ENCODE measurements at regions not wholly inside any gene's neighbourhood (a gene's known extent, or its start where the extent isn't known, plus 50 kb on each side); places are given as distances from the start of the nearest gene placed in this dataset.

DNA sequence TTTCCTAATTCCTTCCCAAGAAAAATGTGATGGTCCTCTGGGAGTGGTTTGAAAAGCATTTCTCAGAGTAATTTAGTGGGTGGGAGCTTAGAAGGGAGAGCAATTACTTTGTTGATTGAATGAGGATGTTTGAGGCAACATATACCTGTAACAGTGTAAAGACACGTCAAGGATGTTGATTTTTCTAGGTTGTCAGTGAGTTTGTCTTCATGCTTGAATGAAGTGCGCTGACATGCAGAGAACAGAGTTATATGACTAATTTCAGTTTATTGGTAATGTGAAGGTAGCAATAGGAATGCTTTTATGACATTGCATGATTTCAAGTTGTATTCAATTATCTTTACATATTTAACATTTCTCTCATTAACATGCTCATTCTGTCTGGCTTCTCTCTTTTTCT, 286.9 kb downstream of the NFKBIZ start:
- TF ChIP-seq, protein P1, sequence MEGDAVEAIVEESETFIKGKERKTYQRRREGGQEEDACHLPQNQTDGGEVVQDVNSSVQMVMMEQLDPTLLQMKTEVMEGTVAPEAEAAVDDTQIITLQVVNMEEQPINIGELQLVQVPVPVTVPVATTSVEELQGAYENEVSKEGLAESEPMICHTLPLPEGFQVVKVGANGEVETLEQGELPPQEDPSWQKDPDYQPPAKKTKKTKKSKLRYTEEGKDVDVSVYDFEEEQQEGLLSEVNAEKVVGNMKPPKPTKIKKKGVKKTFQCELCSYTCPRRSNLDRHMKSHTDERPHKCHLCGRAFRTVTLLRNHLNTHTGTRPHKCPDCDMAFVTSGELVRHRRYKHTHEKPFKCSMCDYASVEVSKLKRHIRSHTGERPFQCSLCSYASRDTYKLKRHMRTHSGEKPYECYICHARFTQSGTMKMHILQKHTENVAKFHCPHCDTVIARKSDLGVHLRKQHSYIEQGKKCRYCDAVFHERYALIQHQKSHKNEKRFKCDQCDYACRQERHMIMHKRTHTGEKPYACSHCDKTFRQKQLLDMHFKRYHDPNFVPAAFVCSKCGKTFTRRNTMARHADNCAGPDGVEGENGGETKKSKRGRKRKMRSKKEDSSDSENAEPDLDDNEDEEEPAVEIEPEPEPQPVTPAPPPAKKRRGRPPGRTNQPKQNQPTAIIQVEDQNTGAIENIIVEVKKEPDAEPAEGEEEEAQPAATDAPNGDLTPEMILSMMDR (conservative IDR thresholded peaks at IDR 0.05; ENCODE audit: low read depth, low read length), result no peak
- TF ChIP-seq EZH2 (IDR thresholded peaks at IDR 0.05; ENCODE audit: borderline replicate concordance, low read depth, low read length, poor library complexity, severe bottlenecking), result no peak

Measured in A673 (cell line).